ENCODE measurements at regions not wholly inside any gene's neighbourhood (a gene's known extent, or its start where the extent isn't known, plus 50 kb on each side); places are given as distances from the start of the nearest gene placed in this dataset.
A peak's percentile ranks its signal among the peaks of the same experiment; 100 is the strongest.
"Not testable (repeated sequence)": the region's sequence is repeated elsewhere in the genome, so short reads cannot be mapped to it uniquely, and the experiment has no call there.

- no peak for DNase-seq
Observed at GRCh38 chr17:16888413-16889087, 83.4 kb downstream of the TNFRSF13B start.

- no peak for DNase-seq
Observed at GRCh38 chr17:16887523-16888095, 84.3 kb downstream of the TNFRSF13B start.

- no peak for DNase-seq
Observed at GRCh38 chr17:16886655-16887322, 85.1 kb downstream of the TNFRSF13B start.

GRCh38 chr17:16885204-16885603 is 86.7 kb downstream of the TNFRSF13B start:
- not testable (repeated sequence) for DNase-seq

GRCh38 chr17:16882926-16883265 is 89.0 kb downstream of the TNFRSF13B start:
- not testable (repeated sequence) for DNase-seq

GRCh38 chr17:16882243-16882925 is 89.5 kb downstream of the TNFRSF13B start:
- DNase-seq = no peak

- no peak for DNase-seq
Observed at GRCh38 chr17:16881239-16881924, 90.5 kb downstream of the TNFRSF13B start.

- no peak for DNase-seq
Observed at GRCh38 chr17:16880843-16881230, 91.1 kb downstream of the TNFRSF13B start.

GRCh38 chr17:16880121-16880842 is 91.6 kb downstream of the TNFRSF13B start:
- no peak for DNase-seq

- no peak for DNase-seq
Observed at GRCh38 chr17:16879686-16880085, 92.2 kb downstream of the TNFRSF13B start.

- DNase-seq = no peak
Observed at GRCh38 chr17:16878606-16879005, 93.3 kb downstream of the TNFRSF13B start.

- no peak for DNase-seq
Observed at GRCh38 chr17:16878084-16878483, 93.8 kb downstream of the TNFRSF13B start.

- no peak for DNase-seq
Observed at GRCh38 chr17:16877099-16877498, 94.8 kb downstream of the TNFRSF13B start.

- no peak for DNase-seq
Observed at GRCh38 chr17:16875662-16876061, 96.3 kb downstream of the TNFRSF13B start.

- DNase-seq = not testable (repeated sequence)
Observed at GRCh38 chr17:16874216-16874615, 97.7 kb downstream of the TNFRSF13B start.

GRCh38 chr17:16873174-16874035 is 98.5 kb downstream of the TNFRSF13B start:
- DNase-seq = peak; percentile 43

GRCh38 chr17:16872351-16873173 is 99.4 kb downstream of the TNFRSF13B start:
- no peak for DNase-seq

GRCh38 chr17:16871446-16872190 is 100.3 kb downstream of the TNFRSF13B start:
- DNase-seq = not testable (repeated sequence)

Data from dermis blood vessel endothelial cell (primary cell).